ENCODE measurements at regions not wholly inside any gene's neighbourhood (a gene's known extent, or its start where the extent isn't known, plus 50 kb on each side); places are given as distances from the start of the nearest gene placed in this dataset.
A peak's percentile ranks its signal among the peaks of the same experiment; 100 is the strongest.

GRCh38 chr20:20829681-20830080, 117.2 kb upstream of the RALGAPA2 start:
- Histone ChIP-seq H3K4me1 (ENCODE audit: control insufficient read depth in 2 of 2, insufficient read depth in 1 of 2, low read depth in 1 of 2, low read length in 2 of 2) (no peaks in the 10 kb centered on the region), H2AK5ac (ENCODE audit: low read depth, low read length) (no peak overlapping the region), H2BK120ac (ENCODE audit: low read depth, low read length) (no peak overlapping the region), H3K9ac (ENCODE audit: low read depth, low read length, poor library complexity) (no peak overlapping the region), H3K79me1 (ENCODE audit: low read depth, low read length) (no peaks in the 10 kb centered on the region), H3K36me3 (replicated peaks in 1 of 2; ENCODE audit: control insufficient read depth in 2 of 2, insufficient read depth in 2 of 2, low read length in 2 of 2) (no peaks in the 10 kb centered on the region), H3K27me3 (ENCODE audit: control insufficient read depth in 3 of 3, insufficient read depth in 3 of 3, low read depth in 1 of 3, low read length in 3 of 3) (peaks cover 0 to 14% (median 0%) of the 10 kb centered on the region in 3 experiments), H4K8ac (ENCODE audit: low read depth, low read length) (no peak overlapping the region), H2BK12ac (ENCODE audit: low read length) (no peak overlapping the region), H3K9me3 (replicated peaks in 1 of 2; ENCODE audit: control insufficient read depth in 2 of 2, insufficient read depth in 1 of 2, low read depth in 1 of 2, low read length in 2 of 2) (no peaks in the 10 kb centered on the region), H3K4me2 (ENCODE audit: insufficient read depth, low read length, poor library complexity, severe bottlenecking) (no peak overlapping the region), H4K91ac (ENCODE audit: low read depth, low read length, poor library complexity) (no peak overlapping the region), H2AFZ (ENCODE audit: low read length) (no peak overlapping the region), H3K14ac (ENCODE audit: low read length) (no peak overlapping the region), H3K27ac (replicated peaks; ENCODE audit: low read length) (no peak overlapping the region), H2BK15ac (ENCODE audit: low read length) (no peak overlapping the region), H3K23ac (ENCODE audit: low read depth, low read length, poor library complexity) (no peak overlapping the region), H2BK5ac (ENCODE audit: low read length) (no peak overlapping the region), H3K4ac (ENCODE audit: low read length) (no peak overlapping the region), H3K4me3 (ENCODE audit: low read length in 2 of 2) (no peak overlapping the region), H3K18ac (ENCODE audit: low read length) (no peak overlapping the region)
- WGBS, 2 donors (ENCODE audit: extremely low coverage in 2 of 2, insufficient read length in 2 of 2, insufficient replicate concordance in 1 of 2), result no CpG with 5 or more reads among the region's 2 CpGs
- no peak for DNase-seq (ENCODE audit: low spot score)

DNA sequence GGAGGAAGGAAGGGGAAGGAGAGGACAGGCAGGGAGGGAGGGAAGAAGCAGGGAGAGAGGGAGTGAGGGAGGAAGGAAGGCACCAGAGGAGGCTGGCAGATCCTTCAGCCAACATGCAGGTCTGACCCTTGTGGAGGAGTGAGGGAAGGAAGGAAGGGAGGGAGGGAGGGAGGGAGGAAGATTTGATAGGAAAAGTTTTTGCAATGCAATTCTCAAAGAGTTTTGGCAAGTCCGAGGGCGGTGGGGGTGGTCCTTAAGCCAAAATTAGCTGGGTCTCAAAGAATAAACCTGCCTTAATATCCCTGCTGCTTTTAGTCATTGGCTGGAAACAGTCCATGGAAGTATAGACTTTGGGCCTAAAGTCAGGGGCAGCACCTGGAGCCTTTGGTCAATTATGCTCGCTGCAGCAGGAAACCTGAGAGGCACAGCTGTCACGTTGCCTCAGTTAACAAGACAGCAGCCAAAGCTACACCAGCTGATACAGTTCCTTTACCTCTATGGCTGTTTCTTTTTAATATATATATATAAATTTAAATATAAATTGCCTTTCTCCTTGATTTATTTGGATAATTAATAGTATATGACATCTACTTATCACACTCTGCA, 115.7 kb upstream of the RALGAPA2 start:
- Histone ChIP-seq H2AK5ac (ENCODE audit: low read depth, low read length) (no peak overlapping the region), H3K9me3 (replicated peaks in 1 of 2; ENCODE audit: control insufficient read depth in 2 of 2, insufficient read depth in 1 of 2, low read depth in 1 of 2, low read length in 2 of 2) (no peaks in the 10 kb centered on the region), H2BK120ac (ENCODE audit: low read depth, low read length) (no peak overlapping the region), H4K91ac (ENCODE audit: low read depth, low read length, poor library complexity) (no peak overlapping the region), H3K4me3 (ENCODE audit: low read length in 2 of 2) (no peak overlapping the region), H3K36me3 (replicated peaks in 1 of 2; ENCODE audit: control insufficient read depth in 2 of 2, insufficient read depth in 2 of 2, low read length in 2 of 2) (no peaks in the 10 kb centered on the region), H3K27ac (replicated peaks; ENCODE audit: low read length) (no peak overlapping the region), H3K14ac (ENCODE audit: low read length) (no peak overlapping the region), H2AFZ (ENCODE audit: low read length) (no peak overlapping the region), H4K8ac (ENCODE audit: low read depth, low read length) (no peak overlapping the region), H3K23ac (ENCODE audit: low read depth, low read length, poor library complexity) (no peak overlapping the region), H2BK5ac (ENCODE audit: low read length) (no peak overlapping the region), H3K79me1 (ENCODE audit: low read depth, low read length) (no peaks in the 10 kb centered on the region), H3K27me3 (ENCODE audit: control insufficient read depth in 3 of 3, insufficient read depth in 3 of 3, low read depth in 1 of 3, low read length in 3 of 3) (peaks cover 0 to 14% (median 0%) of the 10 kb centered on the region in 3 experiments), H2BK15ac (ENCODE audit: low read length) (no peak overlapping the region), H3K9ac (ENCODE audit: low read depth, low read length, poor library complexity) (no peak overlapping the region), H3K4me1 (ENCODE audit: control insufficient read depth in 2 of 2, insufficient read depth in 1 of 2, low read depth in 1 of 2, low read length in 2 of 2) (no peaks in the 10 kb centered on the region), H3K4me2 (ENCODE audit: insufficient read depth, low read length, poor library complexity, severe bottlenecking) (no peak overlapping the region), H3K18ac (ENCODE audit: low read length) (no peak overlapping the region), H2BK12ac (ENCODE audit: low read length) (no peak overlapping the region), H3K4ac (ENCODE audit: low read length) (no peak overlapping the region)
- DNase-seq (ENCODE audit: low spot score), result no peak
- WGBS, 2 donors (ENCODE audit: extremely low coverage in 2 of 2, insufficient read length in 2 of 2, insufficient replicate concordance in 1 of 2), result no CpG with 5 or more reads among the region's 4 CpGs

DNA sequence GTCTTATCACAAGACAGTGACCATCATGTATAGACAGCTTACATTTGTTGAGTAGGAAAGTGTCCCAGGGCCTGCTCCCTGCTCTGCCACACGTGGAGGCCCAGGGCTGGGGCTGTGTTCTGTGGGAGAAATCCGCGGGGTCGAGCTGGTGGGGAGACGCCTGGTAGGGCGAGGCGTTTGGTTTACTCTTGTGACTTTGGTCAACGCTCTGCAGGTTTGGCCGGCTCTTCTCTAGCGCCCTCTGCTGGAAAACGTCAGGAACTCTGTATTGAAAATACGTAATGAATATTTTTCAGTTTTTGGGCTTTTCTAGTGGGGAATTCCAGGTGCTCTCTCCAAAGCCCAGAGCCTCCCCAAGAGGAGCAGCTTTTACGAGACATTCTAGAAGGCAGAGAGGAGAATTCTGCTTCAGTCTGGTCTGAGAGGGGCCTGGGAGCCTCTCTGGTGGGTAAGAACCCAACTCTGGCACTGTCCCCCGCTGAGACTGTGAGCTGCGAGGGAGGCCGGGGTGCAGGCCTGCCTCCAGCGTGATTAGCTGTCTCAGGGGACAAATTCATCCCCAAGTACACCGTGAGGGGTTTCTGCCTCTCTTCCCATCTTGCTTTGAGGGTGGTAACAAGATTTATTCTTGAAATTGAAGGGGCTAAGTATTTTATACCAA, 112.6 kb upstream of the RALGAPA2 start:
- Histone ChIP-seq H3K14ac (ENCODE audit: low read length) (no peak overlapping the region), H2AK5ac (ENCODE audit: low read depth, low read length) (no peak overlapping the region), H3K4me1 (ENCODE audit: control insufficient read depth in 2 of 2, insufficient read depth in 1 of 2, low read depth in 1 of 2, low read length in 2 of 2) (peaks cover 7 to 10% of the 10 kb centered on the region in 2 donors), H3K9ac (ENCODE audit: low read depth, low read length, poor library complexity) (no peak overlapping the region), H4K8ac (ENCODE audit: low read depth, low read length) (no peak overlapping the region), H4K91ac (ENCODE audit: low read depth, low read length, poor library complexity) (no peak overlapping the region), H2BK120ac (ENCODE audit: low read depth, low read length) (no peak overlapping the region), H3K36me3 (replicated peaks in 1 of 2; ENCODE audit: control insufficient read depth in 2 of 2, insufficient read depth in 2 of 2, low read length in 2 of 2) (no peaks in the 10 kb centered on the region), H3K27ac (replicated peaks; ENCODE audit: low read length) (no peak overlapping the region), H3K4ac (ENCODE audit: low read length) (no peak overlapping the region), H2BK5ac (ENCODE audit: low read length) (no peak overlapping the region), H2BK15ac (ENCODE audit: low read length) (no peak overlapping the region), H3K27me3 (ENCODE audit: control insufficient read depth in 3 of 3, insufficient read depth in 3 of 3, low read depth in 1 of 3, low read length in 3 of 3) (peaks cover 0 to 14% (median 0%) of the 10 kb centered on the region in 3 experiments), H2BK12ac (ENCODE audit: low read length) (no peak overlapping the region), H3K79me1 (ENCODE audit: low read depth, low read length) (no peaks in the 10 kb centered on the region), H3K23ac (ENCODE audit: low read depth, low read length, poor library complexity) (no peak overlapping the region), H2AFZ (ENCODE audit: low read length) (peak overlapping the region; percentile 84), H3K9me3 (replicated peaks in 1 of 2; ENCODE audit: control insufficient read depth in 2 of 2, insufficient read depth in 1 of 2, low read depth in 1 of 2, low read length in 2 of 2) (no peaks in the 10 kb centered on the region), H3K4me3 (ENCODE audit: low read length in 2 of 2) (no peak overlapping the region), H3K4me2 (ENCODE audit: insufficient read depth, low read length, poor library complexity, severe bottlenecking) (no peak overlapping the region), H3K18ac (ENCODE audit: low read length) (no peak overlapping the region)
- no CpG with 5 or more reads among the region's 18 CpGs for WGBS, 2 donors (ENCODE audit: extremely low coverage in 2 of 2, insufficient read length in 2 of 2, insufficient replicate concordance in 1 of 2)
- DNase-seq (ENCODE audit: low spot score), result peak; percentile 61

GRCh38 chr20:20823476-20823881, 111.0 kb upstream of the RALGAPA2 start:
- no peak overlapping the region for H4K91ac ChIP-seq (ENCODE audit: low read depth, low read length, poor library complexity)

More at GRCh38 chr20:20823476-20823881, 111.0 kb upstream of the RALGAPA2 start:
- Histone ChIP-seq H3K18ac (ENCODE audit: low read length) (no peak overlapping the region), H3K14ac (ENCODE audit: low read length) (no peak overlapping the region), H3K4ac (ENCODE audit: low read length) (no peak overlapping the region), H3K23ac (ENCODE audit: low read depth, low read length, poor library complexity) (peak overlapping the region; percentile 5), H2AK5ac (ENCODE audit: low read depth, low read length) (no peak overlapping the region), H3K9me3 (replicated peaks in 1 of 2; ENCODE audit: control insufficient read depth in 2 of 2, insufficient read depth in 1 of 2, low read depth in 1 of 2, low read length in 2 of 2) (no peaks in the 10 kb centered on the region), H3K79me1 (ENCODE audit: low read depth, low read length) (no peaks in the 10 kb centered on the region), H3K4me1 (ENCODE audit: control insufficient read depth in 2 of 2, insufficient read depth in 1 of 2, low read depth in 1 of 2, low read length in 2 of 2) (peaks cover 7 to 10% of the 10 kb centered on the region in 2 donors), H3K27ac (replicated peaks; ENCODE audit: low read length) (no peak overlapping the region), H2BK12ac (ENCODE audit: low read length) (no peak overlapping the region), H3K4me3 (ENCODE audit: low read length in 2 of 2) (no peak overlapping the region), H2BK15ac (ENCODE audit: low read length) (no peak overlapping the region), H4K8ac (ENCODE audit: low read depth, low read length) (no peak overlapping the region), H2BK120ac (ENCODE audit: low read depth, low read length) (no peak overlapping the region), H3K9ac (ENCODE audit: low read depth, low read length, poor library complexity) (no peak overlapping the region), H3K4me2 (ENCODE audit: insufficient read depth, low read length, poor library complexity, severe bottlenecking) (no peak overlapping the region), H3K27me3 (ENCODE audit: control insufficient read depth in 3 of 3, insufficient read depth in 3 of 3, low read depth in 1 of 3, low read length in 3 of 3) (peaks cover 0 to 14% (median 0%) of the 10 kb centered on the region in 3 experiments), H2BK5ac (ENCODE audit: low read length) (no peak overlapping the region), H3K36me3 (replicated peaks in 1 of 2; ENCODE audit: control insufficient read depth in 2 of 2, insufficient read depth in 2 of 2, low read length in 2 of 2) (no peaks in the 10 kb centered on the region), H2AFZ (ENCODE audit: low read length) (no peak overlapping the region)
- no CpG with 5 or more reads among the region's 11 CpGs for WGBS, 2 donors (ENCODE audit: extremely low coverage in 2 of 2, insufficient read length in 2 of 2, insufficient replicate concordance in 1 of 2)
- no peak for DNase-seq (ENCODE audit: low spot score)
